GM12892 (cell line): ENCODE measurements at regions not wholly inside any gene's neighbourhood (a gene's known extent, or its start where the extent isn't known, plus 50 kb on each side); places are given as distances from the start of the nearest gene placed in this dataset.

Experiments used
- POLR2A ChIP-seq: IDR thresholded peaks from 2 replicates; pipeline ENCODE4 v1.6.1; 2011; ENCODE audit warnings: low read depth, low read length, control low read depth
- POLR2AphosphoS5 ChIP-seq: IDR thresholded peaks from 2 replicates; pipeline ENCODE4 v1.6.1; 2011; ENCODE audit warnings: low read depth, low read length, control low read depth

GRCh38 chr14:98368916-98369315 lies 903.1 kb downstream of the BCL11B start:
- TF ChIP-seq POLR2AphosphoS5 (no peak), POLR2A (no peak)
